GM12892 (cell line): ENCODE measurements at regions not wholly inside any gene's neighbourhood (a gene's known extent, or its start where the extent isn't known, plus 50 kb on each side); places are given as distances from the start of the nearest gene placed in this dataset.

ENCODE experiments used
- POLR2A ChIP-seq: IDR thresholded peaks from 2 replicates; pipeline ENCODE4 v1.6.1; 2011; ENCODE audit warnings: low read depth, low read length, control low read depth
- POLR2AphosphoS5 ChIP-seq: IDR thresholded peaks from 2 replicates; pipeline ENCODE4 v1.6.1; 2011; ENCODE audit warnings: low read depth, low read length, control low read depth
- TAF1 ChIP-seq: IDR thresholded peaks from 2 replicates; pipeline ENCODE4 v1.6.1; 2011; ENCODE audit warnings: low read depth, mild to moderate bottlenecking, control low read depth, low read length, borderline replicate concordance

- no peak for TF ChIP-seq POLR2AphosphoS5
- no peak for TF ChIP-seq POLR2A
- TF ChIP-seq TAF1, result no peak
Measured at GRCh38 chr15:31484986-31485385, 158.4 kb downstream of the KLF13 start.
